Smooth muscle cell (in vitro differentiated cells): ENCODE measurements at regions not wholly inside any gene's neighbourhood (a gene's known extent, or its start where the extent isn't known, plus 50 kb on each side); places are given as distances from the start of the nearest gene placed in this dataset.

Experiments used
- DNase-seq: peaks from one replicate; lab custom pipeline; 2025; ENCODE audit not compliant: unreplicated experiment; lab: John Stamatoyannopoulos, UW
- H2AFZ ChIP-seq: fragments of 200-600 bp; sonication (generic); 2 replicates; pipeline ENCODE4 v1.6.0; 2016; ENCODE audit warnings: antibody characterized with exemption, low read depth, mild to moderate bottlenecking
- H3F3A ChIP-seq: fragments of 200-600 bp; sonication (generic); 2 replicates; pipeline ENCODE4 v1.6.0; 2017; ENCODE audit warnings: antibody characterized with exemption, low read depth
- H3K27ac ChIP-seq: fragments of 200-600 bp; sonication (generic); 2 replicates; pipeline ENCODE4 v1.5.1; 2016; ENCODE audit warnings: low read depth, mild to moderate bottlenecking
- H3K27me3 ChIP-seq: fragments of 200-600 bp; sonication (generic); 2 replicates; pipeline ENCODE4 v1.6.1; 2016; ENCODE audit warnings: low read depth, mild to moderate bottlenecking
- H3K36me3 ChIP-seq: fragments of 200-600 bp; sonication (generic); 2 replicates; pipeline ENCODE4 v1.5.1; 2016; ENCODE audit warnings: low read depth
- H3K4me1 ChIP-seq: fragments of 200-600 bp; sonication (generic); 2 replicates; pipeline ENCODE4 v1.5.1; 2016; ENCODE audit warnings: low read depth
- H3K4me2 ChIP-seq: fragments of 200-600 bp; sonication (generic); 2 replicates; pipeline ENCODE4 v1.6.0; 2016; ENCODE audit warnings: mild to moderate bottlenecking
- H3K4me3 ChIP-seq: fragments of 200-600 bp; sonication (generic); 2 replicates; pipeline ENCODE4 v1.5.1; 2016; ENCODE audit warnings: mild to moderate bottlenecking
- H3K79me2 ChIP-seq: fragments of 200-600 bp; sonication (generic); 2 replicates; pipeline ENCODE4 v1.6.0; 2016; ENCODE audit warnings: low read depth, mild to moderate bottlenecking
- H3K9ac ChIP-seq: fragments of 200-600 bp; sonication (generic); 2 replicates; pipeline ENCODE4 v1.6.0; 2016; ENCODE audit warnings: low read depth
- H3K9me3 ChIP-seq: fragments of 200-600 bp; sonication (generic); replicated peaks from 2 replicates; pipeline ENCODE4 v1.5.1; 2016; ENCODE audit warnings: low read depth
- H4K20me1 ChIP-seq: fragments of 200-600 bp; sonication (generic); 2 replicates; pipeline ENCODE4 v1.6.0; 2016; ENCODE audit warnings: low read depth
- CTCF ChIP-seq: fragments of 200-600 bp; sonication (generic); IDR thresholded peaks from 2 replicates; pipeline ENCODE4 v1.5.1; 2017; ENCODE audit warnings: borderline replicate concordance, mild to moderate bottlenecking, antibody characterized with exemption; ENCODE audit not compliant: insufficient read depth, poor library complexity, severe bottlenecking
- WGBS: methylation state at CpG from one replicate; pipeline ENCODE4 v1.1.7; 2016; ENCODE audit warnings: low lambda C conversion rate; 5-methylcytosine and 5-hydroxymethylcytosine counted together

- DNase-seq = no peak
- Histone ChIP-seq H4K20me1 (no peaks in the 10 kb centered on the region), H3K27me3 (no peaks in the 10 kb centered on the region)
Observed at GRCh38 chr14:101103321-101103901, 199.9 kb upstream of the RTL1 start.

GRCh38 chr14:101104485-101104884 is 201.0 kb upstream of the RTL1 start:
- Histone ChIP-seq H3K4me1 (no peaks in the 10 kb centered on the region), H4K20me1 (no peaks in the 10 kb centered on the region), H3F3A (no peaks in the 10 kb centered on the region), H3K27me3 (no peaks in the 10 kb centered on the region), H3K9ac (no peak overlapping the region), H3K4me2 (no peak overlapping the region), H3K9me3 (no peaks in the 10 kb centered on the region), H2AFZ (no peak overlapping the region), H3K36me3 (no peaks in the 10 kb centered on the region), H3K79me2 (no peaks in the 10 kb centered on the region), H3K27ac (no peak overlapping the region), H3K4me3 (no peak overlapping the region)
- no peak for DNase-seq
- TF ChIP-seq CTCF = no peak
- WGBS = 84% methylated on average over 4 of the region's 4 CpGs

More at GRCh38 chr14:101103321-101103901, 199.9 kb upstream of the RTL1 start:
- H3K9me3 ChIP-seq = no peaks in the 10 kb centered on the region
- H3K79me2 ChIP-seq = no peaks in the 10 kb centered on the region
- no peaks in the 10 kb centered on the region for H3K4me1 ChIP-seq
- H2AFZ ChIP-seq = no peak overlapping the region
- WGBS = 88% methylated on average over 21 of the region's 26 CpGs
- H3K9ac ChIP-seq = no peak overlapping the region
- H3K4me3 ChIP-seq = no peak overlapping the region
- H3K4me2 ChIP-seq = no peak overlapping the region
- no peak overlapping the region for H3K27ac ChIP-seq
- no peaks in the 10 kb centered on the region for H3K36me3 ChIP-seq
- H3F3A ChIP-seq = peaks cover 6% of the 10 kb centered on the region
- TF ChIP-seq CTCF = no peak

- Histone ChIP-seq H3K27me3 (no peaks in the 10 kb centered on the region), H3K9me3 (no peaks in the 10 kb centered on the region), H4K20me1 (no peaks in the 10 kb centered on the region), H2AFZ (no peak overlapping the region), H3K79me2 (no peaks in the 10 kb centered on the region), H3K4me1 (no peaks in the 10 kb centered on the region), H3K9ac (no peak overlapping the region), H3F3A (no peaks in the 10 kb centered on the region), H3K4me3 (no peak overlapping the region), H3K27ac (no peak overlapping the region), H3K4me2 (no peak overlapping the region), H3K36me3 (no peaks in the 10 kb centered on the region)
- no peak for TF ChIP-seq CTCF
- DNase-seq = no peak
- WGBS = 93% methylated on average over 4 of the region's 4 CpGs
Observed at GRCh38 chr14:101105045-101105444, 201.5 kb upstream of the RTL1 start.
